HG03196 (cell line): ENCODE measurements at regions not wholly inside any gene's neighbourhood (a gene's known extent, or its start where the extent isn't known, plus 50 kb on each side); places are given as distances from the start of the nearest gene placed in this dataset.
"Not testable (repeated sequence)": the region's sequence is repeated elsewhere in the genome, so short reads cannot be mapped to it uniquely, and the experiment has no call there.

Source experiments
- ATAC-seq: cut with Tn5 transposase; IDR thresholded peaks from one replicate; pipeline ENCODE4 v1.9.1; 2021; ENCODE audit not compliant: unreplicated experiment

DNA sequence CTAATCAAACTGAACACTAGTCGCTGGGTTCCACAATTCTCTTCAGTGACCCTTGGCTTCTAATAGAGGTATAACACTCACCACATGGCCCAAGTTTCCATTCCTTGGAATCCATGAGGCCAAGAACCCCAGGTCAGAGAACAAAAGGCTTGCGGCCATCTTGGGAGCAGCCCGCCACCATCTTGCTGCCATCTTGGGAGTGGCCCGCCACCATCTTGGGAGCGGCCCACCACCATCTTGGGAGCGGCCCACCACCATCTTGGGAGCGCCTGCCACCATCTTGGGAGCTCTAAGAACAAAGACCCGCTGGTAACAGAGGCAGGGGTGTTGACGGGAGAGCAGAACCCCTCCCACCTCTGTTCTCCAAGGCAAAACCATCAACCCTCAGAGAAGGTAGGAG, 493.4 kb downstream of the MATN1 start:
- no peak for ATAC-seq

DNA sequence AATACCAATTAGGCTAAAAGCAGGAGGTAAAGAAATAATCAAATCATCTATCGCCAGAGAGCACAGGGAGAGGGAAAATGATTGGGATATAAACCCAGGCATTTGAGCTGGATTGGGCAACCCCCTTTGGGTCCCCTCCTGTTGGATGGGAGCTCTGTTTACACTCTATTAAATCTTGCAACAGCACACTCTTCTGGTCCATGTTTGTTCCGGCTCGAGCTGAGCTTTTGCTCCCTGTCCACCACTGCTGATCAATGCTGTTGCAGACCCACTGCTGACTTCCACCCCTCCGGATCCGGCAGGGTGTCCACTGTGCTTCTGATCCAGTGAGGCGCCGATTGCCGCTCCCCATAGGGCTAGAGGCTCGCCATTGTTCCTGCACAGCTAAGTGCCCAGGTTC, 493.8 kb downstream of the MATN1 start:
- ATAC-seq, result no peak

DNA sequence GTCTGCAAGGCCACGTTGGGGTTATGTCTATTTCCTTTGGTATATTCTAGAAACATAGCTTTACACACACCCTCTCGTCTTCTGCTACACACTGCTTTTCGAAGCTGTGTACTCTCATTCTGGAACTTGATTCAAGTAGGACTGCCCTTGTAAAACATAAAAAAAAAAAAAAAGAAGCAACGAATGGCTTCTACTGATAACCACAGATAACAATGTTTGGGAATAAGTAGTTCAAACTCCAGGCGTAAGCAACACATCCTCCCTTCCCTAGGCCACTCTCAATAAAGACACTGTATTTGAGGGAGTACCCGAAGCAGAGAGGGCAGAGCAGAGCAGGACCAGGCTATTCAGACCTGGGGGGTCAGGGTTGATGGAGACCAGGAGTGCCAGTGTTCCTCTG, 496.7 kb downstream of the MATN1 start:
- ATAC-seq, result no peak

DNA sequence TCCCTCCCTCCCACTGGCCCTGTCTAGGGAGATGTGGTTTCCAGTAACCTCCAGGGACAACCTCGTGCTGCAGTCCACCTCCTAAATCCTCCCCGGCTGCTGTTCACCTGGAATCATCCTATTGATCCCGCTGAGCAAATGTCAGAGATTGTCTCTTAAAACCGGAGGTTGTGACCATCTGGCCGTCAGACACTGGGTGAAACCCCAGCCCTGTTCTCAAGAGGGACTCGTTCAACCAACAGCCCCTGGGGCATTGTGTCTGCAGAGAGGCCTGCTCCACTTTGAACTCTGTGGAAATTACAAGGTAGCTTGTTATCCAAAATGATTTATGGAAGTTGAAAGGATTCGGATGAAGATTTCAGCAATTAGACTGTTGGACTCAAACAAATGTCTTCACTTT, 498.0 kb downstream of the MATN1 start:
- ATAC-seq, result no peak

DNA sequence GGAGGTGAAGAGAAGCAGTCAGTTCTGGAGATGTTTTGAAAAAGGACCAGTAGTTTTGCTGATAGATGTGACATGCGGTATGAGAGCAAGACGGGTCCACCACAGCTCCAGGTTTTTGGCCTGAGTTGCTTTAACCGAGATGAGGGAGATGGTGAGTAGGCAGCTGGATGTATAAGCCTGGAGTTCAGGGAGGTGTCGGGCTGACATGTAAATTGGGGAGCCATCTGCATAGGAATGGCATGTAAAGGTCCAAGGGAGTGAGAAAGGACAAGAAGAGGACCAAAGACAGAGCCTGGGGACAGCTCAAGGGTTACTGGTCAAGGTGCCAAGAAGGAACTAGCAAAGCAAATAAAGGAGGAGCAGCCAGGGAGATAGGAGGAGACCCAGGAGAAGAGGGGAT, 503.7 kb downstream of the MATN1 start:
- ATAC-seq, result no peak

DNA sequence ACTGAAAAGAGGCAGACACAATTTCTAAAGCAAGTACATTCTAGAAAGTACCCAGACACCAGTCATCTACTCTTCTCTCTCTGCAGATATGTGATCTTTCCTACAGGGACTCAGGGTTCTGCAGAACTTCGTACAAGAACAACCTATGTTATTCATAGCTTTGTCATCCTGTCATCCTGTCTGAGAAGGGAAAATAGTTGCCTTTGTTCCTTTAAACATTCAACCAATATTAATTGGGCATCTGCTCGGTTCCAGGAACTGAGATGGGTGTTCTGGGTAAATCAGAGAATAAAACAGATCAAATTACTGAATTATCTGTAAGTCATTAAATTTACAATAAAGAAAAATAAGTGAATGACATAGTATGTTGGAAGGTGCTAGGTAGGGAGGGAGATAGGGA, 504.9 kb downstream of the MATN1 start:
- no peak for ATAC-seq

DNA sequence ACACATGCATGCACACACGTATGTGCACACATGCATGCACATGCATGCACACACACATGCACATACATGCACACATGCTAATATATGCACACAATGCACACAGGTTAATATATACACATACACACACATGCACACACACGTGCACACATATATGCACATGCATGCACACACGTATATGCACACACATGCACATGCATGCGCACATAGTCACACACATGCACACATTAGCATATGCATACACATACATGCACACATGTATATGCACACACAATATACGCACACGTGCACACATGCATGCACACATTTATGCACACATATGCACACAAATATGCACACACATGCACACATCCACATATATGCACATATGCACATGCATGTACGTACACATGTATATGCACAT, 506.8 kb downstream of the MATN1 start:
- ATAC-seq, result no peak

DNA sequence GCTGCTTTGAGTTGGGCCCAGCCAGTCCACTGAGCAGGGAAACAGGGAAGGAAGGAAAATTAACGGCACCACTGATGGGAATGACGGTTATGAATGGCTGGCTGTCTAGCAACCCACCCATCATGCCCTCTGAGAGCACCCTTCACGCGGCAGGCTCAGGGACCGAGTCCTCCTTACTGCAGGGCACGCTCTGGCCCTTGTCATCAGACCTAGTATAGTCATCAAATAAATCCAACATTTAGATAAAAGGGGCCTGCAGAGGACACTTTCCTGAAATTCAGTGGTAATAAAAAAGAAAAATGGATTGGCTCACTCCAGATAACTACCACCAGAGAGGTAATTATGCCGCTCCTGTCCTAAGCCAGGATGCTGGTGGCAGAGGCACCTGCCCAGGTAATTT, 509.4 kb downstream of the MATN1 start:
- ATAC-seq, result no peak

DNA sequence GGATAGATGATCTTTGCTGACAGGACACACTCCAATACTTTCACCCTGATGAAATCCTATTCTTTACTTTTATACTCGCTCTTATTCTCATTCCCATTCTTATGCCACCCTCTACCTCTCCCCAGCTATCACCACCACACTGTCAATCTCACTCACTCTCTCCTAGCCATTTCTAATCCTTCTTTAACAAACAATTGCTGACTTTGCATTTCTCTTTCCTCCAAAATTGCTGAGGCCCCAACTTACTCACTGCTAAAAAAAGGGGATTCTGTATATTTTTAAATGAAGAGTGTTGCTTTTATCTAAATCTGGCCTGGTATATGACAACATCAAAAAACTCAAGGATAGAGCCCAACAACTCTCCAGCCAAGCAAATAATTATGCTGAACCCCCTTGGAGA, 515.4 kb downstream of the MATN1 start:
- ATAC-seq, result not testable (repeated sequence)

DNA sequence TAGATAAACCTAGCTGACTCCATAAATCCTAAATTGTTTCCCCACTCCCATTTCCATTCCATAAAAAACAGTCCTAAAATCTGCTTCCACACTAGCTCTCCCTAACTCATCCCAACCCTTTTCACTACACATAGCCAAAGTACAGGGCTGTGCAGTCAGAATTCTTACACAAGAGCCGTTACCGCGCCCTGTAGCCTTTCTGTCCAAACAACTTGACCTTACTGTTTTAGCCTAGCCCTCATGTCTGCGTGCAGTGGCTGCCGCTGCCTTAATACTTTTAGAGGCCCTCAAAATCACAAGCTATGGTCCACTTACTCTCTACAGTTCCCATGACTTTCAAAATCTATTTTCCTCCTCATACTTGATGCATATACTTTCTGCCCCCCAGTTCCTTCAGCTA, 516.8 kb downstream of the MATN1 start:
- not testable (repeated sequence) for ATAC-seq

DNA sequence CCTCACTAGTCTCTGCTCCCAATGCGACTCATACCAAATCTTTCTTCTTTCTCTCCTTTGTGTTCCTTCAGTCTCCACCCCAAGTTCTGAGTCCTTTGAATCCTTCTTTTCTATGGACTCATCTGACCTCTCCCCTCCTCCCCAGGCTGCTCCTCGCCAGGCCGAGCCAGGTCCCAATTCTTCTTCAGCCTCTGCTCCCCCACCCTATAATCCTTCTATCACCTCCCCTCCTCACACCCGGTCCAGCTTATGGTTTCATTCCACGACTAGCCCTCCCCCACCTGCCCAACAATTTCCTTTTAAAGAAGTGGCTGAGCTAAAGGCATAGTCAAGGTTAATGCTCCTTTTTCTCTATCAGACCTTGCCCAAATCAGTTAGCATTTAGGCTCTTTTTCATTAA, 518.5 kb downstream of the MATN1 start:
- not testable (repeated sequence) for ATAC-seq

DNA sequence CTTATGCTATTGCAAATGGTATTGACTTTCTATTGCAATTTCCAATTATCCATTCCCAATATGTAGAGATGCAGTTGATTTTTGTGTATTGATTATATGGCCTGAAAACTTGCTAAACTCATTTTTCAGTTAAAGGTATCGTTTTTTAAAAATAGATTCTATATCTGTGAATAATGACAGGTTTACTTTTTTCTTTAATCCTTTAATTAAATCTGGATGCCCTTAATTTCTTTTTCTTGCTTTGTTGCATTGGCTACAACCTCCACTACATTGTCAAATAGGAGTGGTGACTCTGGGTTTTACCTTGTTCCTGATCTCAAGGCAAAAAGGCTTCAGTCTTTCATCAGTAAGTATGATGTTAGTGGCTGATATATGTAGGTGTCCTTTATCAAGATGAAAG, 522.4 kb downstream of the MATN1 start:
- ATAC-seq, result no peak

DNA sequence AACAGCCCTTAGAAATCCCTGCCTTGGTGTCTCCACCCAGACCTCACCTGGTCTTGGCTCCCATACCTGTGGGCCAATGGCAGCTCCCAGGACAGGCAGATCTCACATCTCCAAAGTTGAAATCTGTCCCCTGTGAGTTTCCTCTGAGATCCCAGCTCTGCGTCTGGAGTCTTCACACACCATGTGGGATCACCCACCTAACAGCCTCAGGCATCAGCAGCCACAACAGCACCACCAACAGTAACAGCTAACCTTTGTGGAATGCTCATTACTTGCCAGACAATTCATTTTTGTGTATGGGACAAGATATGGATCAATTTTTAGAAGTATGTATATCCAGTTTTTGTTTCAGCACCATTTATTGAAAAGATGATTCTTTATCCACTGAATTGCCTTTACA, 523.2 kb downstream of the MATN1 start:
- ATAC-seq, result no peak

DNA sequence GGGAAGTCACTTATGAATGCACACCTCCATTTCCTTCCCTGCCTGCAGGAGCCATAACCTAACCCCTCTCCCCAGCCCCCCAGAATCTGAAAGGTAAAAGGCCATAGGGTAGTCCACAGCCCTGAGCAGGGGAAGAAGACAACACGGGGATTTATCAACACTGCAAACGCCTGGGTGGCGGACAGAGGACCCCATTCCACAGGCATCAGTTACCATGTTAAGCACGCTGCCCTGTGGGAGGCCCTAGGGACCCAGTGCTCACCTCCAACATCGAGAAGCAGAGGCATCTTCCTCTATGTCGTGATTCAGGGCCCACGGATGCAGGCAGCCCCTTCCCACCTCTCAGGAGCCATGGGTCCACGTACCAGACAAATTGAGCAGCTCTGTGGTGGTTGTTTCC, 523.8 kb downstream of the MATN1 start:
- no peak for ATAC-seq

DNA sequence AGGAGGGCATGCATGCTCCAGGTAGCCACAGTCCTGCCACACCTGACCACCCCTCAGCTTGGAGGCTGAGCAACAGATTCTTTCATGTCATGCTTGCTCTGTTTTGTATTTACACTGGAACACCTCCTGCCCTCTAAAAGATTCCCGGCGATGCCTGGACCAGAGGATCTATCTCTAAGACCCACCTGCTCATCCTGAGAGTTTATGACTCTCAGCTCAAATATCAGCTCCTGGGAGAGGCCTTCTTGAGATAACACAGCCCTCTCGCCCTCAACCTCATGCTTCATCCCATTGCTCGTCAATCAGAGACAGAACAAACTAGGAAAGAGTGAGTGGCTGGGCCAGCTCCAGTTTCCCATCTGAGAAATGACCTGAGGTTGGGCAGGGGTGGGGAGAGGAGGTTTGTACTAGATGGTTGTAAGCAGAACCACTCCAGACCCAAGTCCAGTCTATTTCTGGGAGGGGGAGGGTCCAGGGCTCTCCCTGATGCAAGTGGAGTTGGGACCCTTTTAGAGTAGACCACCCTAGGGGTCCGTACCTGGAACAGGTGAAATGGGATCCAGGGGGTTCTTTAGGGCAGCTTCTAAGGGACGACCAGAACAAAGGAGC, 524.5 kb downstream of the MATN1 start:
- ATAC-seq, result no peak

DNA sequence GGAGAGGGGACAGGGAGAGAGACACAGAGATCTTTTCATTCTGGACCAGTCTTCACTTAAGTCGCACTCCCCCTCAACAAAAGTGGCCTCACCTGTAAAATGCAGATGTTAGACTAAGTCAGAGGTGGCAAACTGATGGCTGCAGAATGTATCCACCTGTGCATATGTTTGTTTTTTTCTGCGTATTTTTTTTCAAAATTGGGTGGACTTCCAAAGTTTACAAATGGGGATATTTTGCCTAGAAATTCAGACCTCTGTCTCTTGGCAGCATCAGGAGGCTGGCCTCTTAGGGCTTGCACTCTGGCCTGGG, 525.0 kb downstream of the MATN1 start:
- ATAC-seq, result no peak

DNA sequence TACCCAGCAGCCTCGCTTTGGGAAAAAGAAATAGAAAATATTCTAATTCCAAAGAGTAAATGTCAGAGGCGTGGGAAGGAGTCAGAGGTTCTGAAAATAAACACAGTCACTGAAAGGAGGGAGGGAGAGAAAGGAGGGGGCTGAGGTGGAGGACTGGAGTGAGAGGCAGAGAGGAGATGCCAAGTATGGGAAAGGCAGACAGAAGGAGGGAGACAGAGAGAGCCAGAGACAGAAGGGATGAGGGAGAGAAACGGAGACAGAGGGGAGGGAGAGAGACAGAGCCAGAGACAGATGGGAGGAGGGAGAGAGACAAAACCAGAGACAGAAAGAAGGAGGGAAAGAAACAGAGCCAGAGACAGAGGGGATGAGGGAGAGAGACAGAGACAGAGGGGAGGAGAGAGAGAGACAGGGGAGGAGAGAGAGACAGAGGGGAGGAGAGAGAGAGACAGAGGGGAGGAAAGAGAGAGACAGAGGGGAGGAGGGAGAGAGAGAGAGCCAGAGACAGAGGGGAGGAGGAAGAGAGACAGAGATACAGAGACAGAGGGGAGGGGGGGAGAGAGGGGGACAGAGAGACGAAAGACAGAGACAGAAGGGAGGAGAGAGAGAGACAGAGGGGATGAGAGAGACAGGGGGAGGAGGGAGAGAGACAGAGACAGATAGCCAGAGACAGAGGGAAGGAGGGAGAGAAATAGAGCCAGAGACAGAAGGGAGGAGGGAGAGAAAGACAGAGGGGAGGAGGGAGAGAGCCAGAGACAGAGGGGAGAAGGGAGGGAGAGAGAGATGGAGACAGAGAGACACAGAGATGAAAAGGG, 525.5 kb downstream of the MATN1 start:
- no peak for ATAC-seq

DNA sequence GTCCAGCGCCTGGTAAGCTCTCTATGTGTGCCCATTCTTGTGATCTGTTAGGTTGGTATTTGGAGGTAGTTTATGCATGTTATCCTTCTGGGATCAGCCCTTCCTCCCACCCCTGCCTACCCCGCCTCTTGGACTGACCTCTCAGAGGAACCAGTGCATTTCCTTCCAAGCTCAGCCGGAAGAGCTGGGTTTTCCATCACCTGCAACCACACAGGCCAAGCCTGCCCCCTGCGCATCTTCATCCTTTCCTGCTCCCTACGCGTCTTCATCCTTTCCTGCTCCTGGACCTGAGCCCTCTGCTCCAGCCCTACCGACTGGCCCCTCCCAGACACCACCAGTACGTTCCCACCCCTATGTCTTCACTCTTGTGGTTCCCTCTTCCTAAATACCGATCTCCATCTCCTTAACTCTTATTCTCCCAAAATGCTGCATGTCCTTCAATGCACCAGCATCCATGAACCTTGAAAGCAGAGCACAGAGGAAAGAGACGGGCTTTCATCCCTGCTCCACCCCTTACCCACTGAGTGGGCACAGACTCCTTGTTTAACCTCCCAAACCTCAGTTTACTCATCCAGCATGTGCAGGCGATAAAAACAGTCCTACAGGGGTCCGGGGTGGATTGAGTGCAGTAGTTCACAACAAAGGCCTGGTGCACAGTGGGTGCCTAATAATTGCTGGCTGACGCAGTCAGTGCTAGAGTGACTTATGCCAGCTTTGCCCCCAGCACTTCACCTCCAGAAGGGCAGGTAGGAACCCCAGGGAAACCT, 526.3 kb downstream of the MATN1 start:
- no peak for ATAC-seq

DNA sequence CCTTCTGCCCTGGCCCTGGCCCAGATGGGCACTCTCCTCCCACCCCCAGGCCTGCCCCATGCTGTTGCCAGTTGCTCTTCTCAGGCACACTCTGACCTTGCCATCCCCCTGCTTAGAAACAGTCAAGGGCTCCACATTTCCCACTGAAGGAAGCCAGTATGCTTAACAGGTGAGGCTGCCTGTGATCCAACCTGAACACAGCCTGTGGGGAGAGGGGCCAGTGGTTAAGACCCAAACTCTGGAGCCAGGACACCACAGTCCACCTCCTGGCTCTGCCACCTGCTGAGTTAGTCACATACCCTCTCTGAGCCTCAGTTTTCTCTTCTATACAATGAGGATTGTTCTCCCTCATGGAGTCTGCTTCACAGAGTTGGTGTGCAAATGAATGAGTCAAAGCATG, 526.9 kb downstream of the MATN1 start:
- ATAC-seq, result no peak

DNA sequence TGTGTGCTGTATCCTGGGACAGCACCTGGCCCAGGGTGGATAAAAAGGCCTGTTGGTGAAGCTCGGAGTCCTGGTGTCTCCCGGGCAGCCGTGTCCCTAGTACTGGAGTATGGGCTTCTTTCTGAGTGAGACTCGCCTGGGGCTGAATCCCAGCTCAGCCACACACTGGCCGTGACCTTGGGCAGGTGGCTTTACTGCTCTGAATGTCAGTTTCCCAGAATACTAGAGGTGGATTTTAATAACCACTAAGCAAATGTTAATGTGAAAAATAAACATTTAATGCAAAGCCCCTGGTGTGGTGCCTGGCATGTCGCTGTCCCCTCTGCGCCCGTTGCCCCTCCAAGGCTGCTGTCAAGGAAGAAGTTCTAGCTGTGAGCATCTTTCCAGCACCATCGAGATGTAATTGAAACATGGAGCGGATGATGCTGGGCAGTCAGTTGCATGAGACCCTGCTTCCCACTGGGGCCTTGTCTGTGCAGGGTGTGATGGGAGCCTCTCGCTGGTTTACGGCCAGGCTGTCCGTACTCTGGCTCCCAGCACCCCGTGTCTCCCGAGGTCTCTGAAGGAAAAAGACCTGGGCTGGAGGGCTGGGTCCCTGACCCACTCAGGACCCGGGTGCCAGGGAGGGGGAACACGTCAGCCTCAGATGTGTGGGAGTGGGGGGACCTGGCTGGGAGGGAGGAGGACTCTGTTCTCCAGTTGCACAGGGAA, 527.8 kb downstream of the MATN1 start:
- ATAC-seq, result no peak

DNA sequence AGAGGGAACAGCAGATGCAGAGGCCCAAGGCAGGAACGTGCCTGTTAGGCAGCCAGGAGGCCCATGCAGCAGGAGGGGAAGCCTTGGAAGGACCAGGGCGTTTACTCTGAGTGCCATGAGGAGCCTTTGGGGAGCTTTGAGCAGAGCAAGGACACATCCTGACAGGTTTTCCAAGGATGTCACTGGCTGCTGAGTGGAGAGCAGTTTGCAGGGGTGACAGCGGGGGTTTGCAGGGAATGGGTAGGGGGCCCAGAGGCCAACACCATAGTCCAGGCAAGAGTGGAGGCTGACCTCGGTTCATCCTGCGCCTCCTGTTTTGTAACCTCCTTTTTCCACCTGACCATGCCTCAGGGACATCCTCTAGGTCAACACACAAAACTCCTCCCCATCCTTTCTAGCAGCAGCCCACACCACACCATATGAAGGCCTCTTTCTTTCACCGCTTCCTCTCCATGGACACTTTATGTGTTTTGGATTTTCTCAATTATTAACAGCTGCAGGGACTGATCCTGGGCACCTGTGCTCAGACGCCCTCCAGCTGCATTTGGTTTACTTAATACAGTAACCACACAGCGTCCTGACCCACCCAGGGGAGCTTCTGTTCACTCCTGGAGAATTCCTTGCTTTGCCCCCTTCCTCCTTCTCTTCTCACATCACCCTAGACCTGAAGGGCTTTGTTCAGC, 528.5 kb downstream of the MATN1 start:
- no peak for ATAC-seq
